Ishikawa (cell line): ENCODE measurements at regions not wholly inside any gene's neighbourhood (a gene's known extent, or its start where the extent isn't known, plus 50 kb on each side); places are given as distances from the start of the nearest gene placed in this dataset.

Source experiments
- CEBPB ChIP-seq: IDR thresholded peaks from 2 replicates; pipeline ENCODE4 v1.6.1; 2012
- CREB1 ChIP-seq: IDR thresholded peaks from 2 replicates; pipeline ENCODE4 v1.6.1; 2012; ENCODE audit warnings: low read depth
- EGR1 ChIP-seq: IDR thresholded peaks from 2 replicates; pipeline ENCODE4 v1.6.1; 2012
- EP300 ChIP-seq: IDR thresholded peaks from 2 replicates; pipeline ENCODE4 v1.6.1; 2012; ENCODE audit warnings: borderline replicate concordance
- FOXM1 ChIP-seq: IDR thresholded peaks from 2 replicates; pipeline ENCODE4 v1.6.1; 2012; ENCODE audit warnings: low read depth, borderline replicate concordance
- NFIC ChIP-seq: IDR thresholded peaks from 2 replicates; pipeline ENCODE4 v1.6.1; 2012
- RAD21 ChIP-seq: IDR thresholded peaks from 2 replicates; pipeline ENCODE4 v1.6.1; 2012; ENCODE audit warnings: low read depth
- TAF1 ChIP-seq: IDR thresholded peaks from 2 replicates; pipeline ENCODE4 v1.6.1; 2012; ENCODE audit warnings: low read depth, mild to moderate bottlenecking
- TCF12 ChIP-seq: IDR thresholded peaks from 2 replicates; pipeline ENCODE4 v1.6.1; 2012; ENCODE audit warnings: low read depth
- TEAD4 ChIP-seq: IDR thresholded peaks from 2 replicates; pipeline ENCODE4 v1.6.1; 2012
- YY1 ChIP-seq: IDR thresholded peaks from 2 replicates; pipeline ENCODE4 v1.6.1; 2012; ENCODE audit warnings: low read depth
- ZBTB7A ChIP-seq: IDR thresholded peaks from 2 replicates; pipeline ENCODE4 v1.6.1; 2012; ENCODE audit warnings: low read depth
- TF ChIP-seq, protein P1 (sequence below): IDR thresholded peaks from 2 replicates; pipeline ENCODE4 v1.6.1; 2012
- TF ChIP-seq, protein P2 (sequence below): IDR thresholded peaks from 2 replicates; pipeline ENCODE4 v1.6.1; 2012; ENCODE audit warnings: low read depth, mild to moderate bottlenecking
- TF ChIP-seq, protein P3 (sequence below): IDR thresholded peaks from 2 replicates; pipeline ENCODE4 v1.6.1; 2012

DNA sequence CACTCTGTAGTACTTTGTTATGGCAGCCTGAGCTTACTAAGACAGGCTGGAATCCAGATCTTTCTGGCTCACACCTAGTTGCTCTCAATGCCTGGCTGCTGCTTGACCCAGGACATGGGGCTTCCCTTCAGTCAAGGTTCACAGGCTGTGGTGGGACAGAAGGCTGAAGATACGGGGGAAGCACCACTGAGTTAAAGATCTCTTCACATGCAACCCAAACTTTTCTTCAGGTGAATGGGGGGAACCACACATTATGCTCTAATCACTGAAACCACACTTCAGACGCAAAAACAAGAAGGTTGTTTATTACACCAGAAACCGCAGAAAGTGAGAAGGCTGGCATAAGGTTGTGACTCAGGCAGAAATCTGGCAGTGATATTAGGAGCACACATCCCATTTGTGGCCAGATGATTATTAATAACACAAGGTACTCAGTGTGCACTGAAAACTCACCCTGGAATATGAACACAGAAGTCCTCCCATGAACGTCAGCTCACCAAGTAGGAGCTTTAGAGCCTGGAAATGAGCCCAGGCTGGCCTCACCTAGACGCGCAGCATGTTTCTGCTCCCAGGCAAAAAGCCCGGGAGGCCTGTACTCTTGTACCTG, 230.5 kb upstream of the CHRNA7 start:
- TF ChIP-seq, protein P1, sequence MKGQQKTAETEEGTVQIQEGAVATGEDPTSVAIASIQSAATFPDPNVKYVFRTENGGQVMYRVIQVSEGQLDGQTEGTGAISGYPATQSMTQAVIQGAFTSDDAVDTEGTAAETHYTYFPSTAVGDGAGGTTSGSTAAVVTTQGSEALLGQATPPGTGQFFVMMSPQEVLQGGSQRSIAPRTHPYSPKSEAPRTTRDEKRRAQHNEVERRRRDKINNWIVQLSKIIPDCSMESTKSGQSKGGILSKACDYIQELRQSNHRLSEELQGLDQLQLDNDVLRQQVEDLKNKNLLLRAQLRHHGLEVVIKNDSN = no peak
- TF ChIP-seq ZBTB7A = no peak
- no peak for TF ChIP-seq NFIC
- TF ChIP-seq, protein P2, sequence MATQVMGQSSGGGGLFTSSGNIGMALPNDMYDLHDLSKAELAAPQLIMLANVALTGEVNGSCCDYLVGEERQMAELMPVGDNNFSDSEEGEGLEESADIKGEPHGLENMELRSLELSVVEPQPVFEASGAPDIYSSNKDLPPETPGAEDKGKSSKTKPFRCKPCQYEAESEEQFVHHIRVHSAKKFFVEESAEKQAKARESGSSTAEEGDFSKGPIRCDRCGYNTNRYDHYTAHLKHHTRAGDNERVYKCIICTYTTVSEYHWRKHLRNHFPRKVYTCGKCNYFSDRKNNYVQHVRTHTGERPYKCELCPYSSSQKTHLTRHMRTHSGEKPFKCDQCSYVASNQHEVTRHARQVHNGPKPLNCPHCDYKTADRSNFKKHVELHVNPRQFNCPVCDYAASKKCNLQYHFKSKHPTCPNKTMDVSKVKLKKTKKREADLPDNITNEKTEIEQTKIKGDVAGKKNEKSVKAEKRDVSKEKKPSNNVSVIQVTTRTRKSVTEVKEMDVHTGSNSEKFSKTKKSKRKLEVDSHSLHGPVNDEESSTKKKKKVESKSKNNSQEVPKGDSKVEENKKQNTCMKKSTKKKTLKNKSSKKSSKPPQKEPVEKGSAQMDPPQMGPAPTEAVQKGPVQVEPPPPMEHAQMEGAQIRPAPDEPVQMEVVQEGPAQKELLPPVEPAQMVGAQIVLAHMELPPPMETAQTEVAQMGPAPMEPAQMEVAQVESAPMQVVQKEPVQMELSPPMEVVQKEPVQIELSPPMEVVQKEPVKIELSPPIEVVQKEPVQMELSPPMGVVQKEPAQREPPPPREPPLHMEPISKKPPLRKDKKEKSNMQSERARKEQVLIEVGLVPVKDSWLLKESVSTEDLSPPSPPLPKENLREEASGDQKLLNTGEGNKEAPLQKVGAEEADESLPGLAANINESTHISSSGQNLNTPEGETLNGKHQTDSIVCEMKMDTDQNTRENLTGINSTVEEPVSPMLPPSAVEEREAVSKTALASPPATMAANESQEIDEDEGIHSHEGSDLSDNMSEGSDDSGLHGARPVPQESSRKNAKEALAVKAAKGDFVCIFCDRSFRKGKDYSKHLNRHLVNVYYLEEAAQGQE = no peak

DNA sequence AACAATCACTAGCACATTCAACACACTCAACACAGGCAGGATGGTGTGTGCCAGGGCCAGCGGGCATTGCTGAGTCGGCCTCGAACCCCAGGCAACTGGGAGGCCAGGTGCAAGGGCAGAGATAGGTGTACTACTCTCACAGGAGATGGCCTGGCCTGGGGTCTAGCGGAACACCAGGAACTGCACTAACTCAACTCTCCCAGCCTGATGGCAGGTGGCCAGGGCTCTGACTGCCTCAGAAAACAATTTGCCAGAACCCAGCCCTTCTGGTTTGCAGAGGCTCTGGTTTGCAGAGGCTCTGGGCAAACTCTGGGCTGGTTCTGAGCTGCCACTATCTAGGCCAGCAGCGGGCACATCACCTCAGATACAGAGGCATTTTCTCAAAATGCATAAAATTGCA, 229.2 kb upstream of the CHRNA7 start:
- no peak for TF ChIP-seq EGR1
- TF ChIP-seq NFIC = no peak
- TF ChIP-seq TEAD4 = no peak
- TF ChIP-seq, protein P2 = no peak
- no peak for TF ChIP-seq FOXM1
- TF ChIP-seq CREB1 = no peak
- no peak for TF ChIP-seq ZBTB7A
- TF ChIP-seq RAD21 = no peak
- TF ChIP-seq TAF1 = no peak
- no peak for TF ChIP-seq CEBPB
- no peak for TF ChIP-seq EP300
- TF ChIP-seq YY1 = no peak
- no peak for TF ChIP-seq TCF12
- TF ChIP-seq, protein P3, sequence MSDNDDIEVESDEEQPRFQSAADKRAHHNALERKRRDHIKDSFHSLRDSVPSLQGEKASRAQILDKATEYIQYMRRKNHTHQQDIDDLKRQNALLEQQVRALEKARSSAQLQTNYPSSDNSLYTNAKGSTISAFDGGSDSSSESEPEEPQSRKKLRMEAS = no peak
- TF ChIP-seq, protein P1 = no peak

DNA sequence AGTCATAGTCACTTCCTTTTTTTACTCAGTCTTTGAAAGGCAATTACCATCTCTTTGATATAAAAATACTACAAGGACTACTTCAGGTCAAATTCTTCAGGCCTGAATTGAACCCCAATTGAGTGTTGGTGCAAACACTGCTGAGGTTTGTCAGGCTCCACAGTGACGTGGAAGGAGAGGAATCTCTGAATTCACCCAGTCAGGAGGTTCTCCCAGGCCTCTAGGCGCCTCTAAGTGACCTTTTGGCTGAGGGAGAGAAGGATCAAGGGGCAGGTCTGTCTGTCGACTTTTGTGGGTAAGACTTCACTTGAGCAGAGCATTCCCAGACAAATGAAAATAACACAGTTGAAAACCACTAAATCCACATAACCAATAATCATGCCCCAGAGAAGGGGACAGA, 227.6 kb upstream of the CHRNA7 start:
- TF ChIP-seq TEAD4 (no peak), EP300 (no peak)

DNA sequence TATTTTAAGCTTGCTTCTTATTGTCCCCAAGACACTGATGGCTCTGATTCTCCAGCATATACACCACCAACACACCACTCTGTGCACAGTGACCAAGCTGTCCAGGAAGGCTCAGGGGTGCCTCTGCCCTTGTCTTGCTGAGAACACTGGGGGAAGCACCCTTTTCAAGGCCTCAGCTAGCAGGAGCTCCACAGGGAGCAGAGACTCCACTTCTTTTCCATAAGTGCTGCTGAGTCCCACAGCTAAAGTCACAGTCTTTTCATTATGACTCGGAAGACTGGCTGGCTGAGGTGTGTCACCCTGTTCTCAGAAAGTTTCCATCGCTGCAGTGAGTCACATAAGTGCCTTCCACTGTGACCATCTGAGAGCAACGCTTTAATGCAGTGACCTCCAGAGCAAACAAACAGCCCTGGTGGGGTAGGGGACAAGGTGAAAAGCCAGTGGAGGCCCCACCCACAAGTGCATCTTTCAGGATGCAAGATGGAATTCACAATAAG, 226.9 kb upstream of the CHRNA7 start:
- TF ChIP-seq FOXM1 = no peak
- TF ChIP-seq TAF1 = no peak
- TF ChIP-seq TEAD4 = no peak
- no peak for TF ChIP-seq RAD21
- TF ChIP-seq, protein P3 = no peak

DNA sequence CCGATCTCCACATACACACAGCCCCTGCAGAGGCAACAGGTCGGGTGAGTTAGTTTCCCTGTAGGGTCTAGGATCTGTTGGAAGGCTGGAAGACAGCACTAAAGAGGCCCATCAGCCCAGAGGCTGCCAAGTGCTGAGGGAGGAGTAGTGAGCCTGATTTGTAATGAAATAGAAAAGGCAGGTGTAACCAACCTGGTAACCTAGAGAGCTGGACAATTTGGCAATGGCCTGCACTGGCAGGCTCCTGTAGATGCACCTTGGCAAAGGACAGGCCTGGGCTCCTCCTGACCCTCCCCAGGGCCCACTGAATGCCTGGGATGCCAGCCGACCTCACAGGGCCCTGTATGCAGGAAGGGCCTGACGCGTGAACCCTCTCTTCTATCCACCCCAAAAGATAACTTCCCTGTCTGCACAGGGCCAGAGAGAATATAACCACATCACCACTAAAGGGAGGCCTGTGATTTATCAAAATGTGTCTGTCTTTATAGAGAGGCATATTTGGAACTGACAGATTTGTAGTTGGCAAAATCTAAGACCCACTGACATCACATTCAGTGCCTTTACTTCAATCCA, 225.1 kb upstream of the CHRNA7 start:
- TF ChIP-seq EGR1 (no peak), TCF12 (no peak), ZBTB7A (no peak), TEAD4 (no peak), YY1 (no peak), CREB1 (no peak), FOXM1 (no peak), EP300 (no peak), CEBPB (no peak)
- TF ChIP-seq, protein P2 = no peak
- TF ChIP-seq, protein P3 = no peak
- TF ChIP-seq, protein P1 = no peak
